B cell (primary cell): ENCODE measurements at regions not wholly inside any gene's neighbourhood (a gene's known extent, or its start where the extent isn't known, plus 50 kb on each side); places are given as distances from the start of the nearest gene placed in this dataset.

Experiments used
- CTCF ChIP-seq: fragments of 200-600 bp; IDR thresholded peaks from one replicate; pipeline ENCODE4 v1.8.0; 2022; ENCODE audit warnings: antibody characterized with exemption, mild to moderate bottlenecking
- EZH2 ChIP-seq: IDR thresholded peaks from 2 replicates; pipeline ENCODE4 v1.6.1; 2012; ENCODE audit warnings: borderline replicate concordance, low read depth, mild to moderate bottlenecking, moderate library complexity, low read length; ENCODE audit not compliant: insufficient read depth, poor library complexity, severe bottlenecking

- TF ChIP-seq CTCF (no peak), EZH2 (no peak)
Observed at GRCh38 chr6:92681401-92681800, 738.0 kb downstream of the EPHA7 start.
